ENCODE measurements at regions not wholly inside any gene's neighbourhood (a gene's known extent, or its start where the extent isn't known, plus 50 kb on each side); places are given as distances from the start of the nearest gene placed in this dataset.
"Not testable (repeated sequence)": the region's sequence is repeated elsewhere in the genome, so short reads cannot be mapped to it uniquely, and the experiment has no call there.

DNA sequence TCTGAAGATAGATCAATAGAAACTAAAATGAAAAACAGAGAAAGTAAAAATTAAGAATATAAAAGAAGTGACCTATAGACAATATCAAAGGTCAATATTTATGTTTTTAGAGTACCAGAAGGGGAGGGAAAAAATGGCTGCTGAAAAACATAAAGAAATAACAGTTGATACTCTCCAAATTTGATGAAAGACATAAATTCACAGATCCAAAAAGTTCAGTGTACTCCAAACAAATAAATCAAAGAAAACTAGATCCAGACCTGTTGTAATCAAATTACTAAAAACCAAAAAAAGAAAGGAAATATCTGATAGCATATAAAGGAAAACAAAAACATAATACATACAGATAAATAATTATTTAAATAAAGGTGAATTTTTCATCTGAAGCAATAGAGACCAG, 1689.1 kb upstream of the TMEFF2 start:
- no peak for DNase-seq

DNA sequence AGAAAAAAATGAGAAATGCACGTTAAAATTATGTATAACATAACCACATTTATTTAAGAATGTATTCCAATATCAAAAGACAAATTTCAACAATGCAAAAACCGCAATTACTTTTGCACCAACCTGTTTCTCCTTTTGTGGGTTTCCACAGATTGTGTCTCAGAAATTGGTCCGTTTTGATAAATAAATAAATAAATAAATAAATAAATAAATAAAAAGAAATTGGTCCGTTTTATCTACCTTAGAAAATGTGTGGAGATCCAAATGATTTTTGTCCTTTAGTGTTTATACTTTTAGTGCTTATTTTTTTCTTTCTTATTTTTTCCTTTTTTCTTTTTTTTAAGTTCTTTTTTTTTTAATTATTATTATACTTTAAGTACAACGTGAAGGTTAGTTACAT, 1682.2 kb upstream of the TMEFF2 start:
- DNase-seq, result no peak

DNA sequence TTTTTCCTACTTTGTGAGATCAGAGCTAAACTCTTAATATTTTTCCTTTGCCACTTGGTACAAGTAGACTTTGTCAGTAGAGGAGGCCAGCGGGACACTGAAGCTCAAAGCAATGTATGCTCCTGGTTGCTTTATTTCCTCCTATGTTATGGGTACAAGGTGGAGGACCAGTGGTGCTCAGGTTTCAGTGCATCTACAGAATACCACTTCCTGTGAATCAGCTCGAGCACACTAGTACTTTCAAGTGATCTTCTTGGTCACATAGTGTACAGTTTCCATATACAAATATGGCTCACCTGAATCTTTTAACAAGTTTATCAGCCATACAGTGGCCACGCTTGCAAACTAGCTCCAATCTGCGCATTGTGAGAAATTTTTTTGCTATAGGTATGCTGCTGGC, 1674.8 kb upstream of the TMEFF2 start:
- DNase-seq, result no peak

DNA sequence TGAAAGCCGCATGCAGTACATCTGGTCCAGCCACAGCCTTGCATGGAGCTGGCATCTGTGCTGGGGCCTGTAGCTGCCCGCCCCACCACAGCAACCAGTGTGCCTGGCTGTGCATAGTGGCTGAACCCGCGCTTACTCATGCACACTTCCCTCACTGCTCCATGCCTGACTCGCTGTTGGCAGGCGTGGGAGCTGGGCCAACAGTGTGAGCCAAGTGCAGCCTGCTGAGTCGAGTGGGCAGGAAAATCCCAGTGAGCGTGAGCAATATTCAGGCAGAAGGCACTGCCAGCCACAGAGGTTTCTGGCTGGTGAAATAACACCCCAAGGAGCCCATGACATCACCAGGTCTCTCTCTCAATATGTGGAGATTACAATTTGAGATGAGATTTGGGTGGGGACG, 1674.1 kb upstream of the TMEFF2 start:
- no peak for DNase-seq

DNA sequence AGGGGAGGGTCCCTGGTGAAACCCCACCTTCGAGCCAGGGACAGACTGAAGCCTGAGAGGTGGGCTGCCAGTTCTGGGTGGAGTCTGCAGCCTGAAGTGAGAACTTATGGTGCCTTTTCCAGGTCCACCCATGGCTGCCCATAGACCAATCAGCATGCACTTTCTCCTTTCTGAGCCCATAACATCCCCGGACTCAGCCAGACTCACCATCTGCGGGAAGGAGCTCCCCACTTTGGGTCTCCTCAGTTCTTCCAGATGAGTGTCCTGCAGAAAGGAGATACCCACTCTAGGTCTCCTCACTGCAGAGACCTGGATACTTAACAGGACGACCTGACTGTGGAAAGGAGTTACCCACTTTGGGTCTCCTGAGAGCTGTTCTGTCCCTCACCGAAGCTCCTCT, 1673.4 kb upstream of the TMEFF2 start:
- no peak for DNase-seq

DNA sequence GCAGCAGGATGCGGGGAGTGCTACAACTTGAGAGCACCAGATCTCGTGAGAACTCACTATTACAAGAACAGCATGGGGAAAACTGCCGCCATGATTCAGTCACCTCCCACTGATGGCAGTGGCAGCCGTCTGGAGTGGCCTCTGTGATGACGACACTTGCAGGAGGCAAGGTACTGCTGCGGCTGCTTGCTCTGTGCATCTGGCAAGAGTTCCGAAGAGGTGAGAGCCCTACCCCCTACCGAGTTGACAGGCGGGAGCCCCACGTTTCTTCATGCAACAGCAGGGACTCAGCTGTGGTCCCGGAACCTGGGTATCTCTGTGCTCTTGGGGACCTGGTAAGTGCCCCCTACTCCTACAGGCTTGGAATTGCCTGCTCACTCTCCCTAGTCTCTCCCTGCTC, 1672.7 kb upstream of the TMEFF2 start:
- no peak for DNase-seq

DNA sequence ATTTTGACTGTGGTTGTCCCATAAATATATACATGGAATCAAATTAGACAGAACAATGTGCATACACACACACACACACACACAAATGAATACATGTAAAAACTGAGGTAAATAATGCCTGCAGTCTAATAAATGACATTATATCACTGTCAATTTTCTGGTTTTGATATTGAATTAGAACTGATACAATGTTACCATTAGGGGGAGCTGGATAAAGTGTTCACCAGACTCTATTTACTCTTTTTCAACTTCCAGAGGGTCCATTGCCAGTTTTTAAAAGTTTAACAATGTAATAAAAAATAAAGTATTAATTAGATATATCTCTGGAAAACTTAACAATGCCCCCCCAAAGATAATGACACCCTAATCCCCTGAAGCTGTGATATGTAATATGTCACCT, 1666.8 kb upstream of the TMEFF2 start:
- DNase-seq, result no peak

DNA sequence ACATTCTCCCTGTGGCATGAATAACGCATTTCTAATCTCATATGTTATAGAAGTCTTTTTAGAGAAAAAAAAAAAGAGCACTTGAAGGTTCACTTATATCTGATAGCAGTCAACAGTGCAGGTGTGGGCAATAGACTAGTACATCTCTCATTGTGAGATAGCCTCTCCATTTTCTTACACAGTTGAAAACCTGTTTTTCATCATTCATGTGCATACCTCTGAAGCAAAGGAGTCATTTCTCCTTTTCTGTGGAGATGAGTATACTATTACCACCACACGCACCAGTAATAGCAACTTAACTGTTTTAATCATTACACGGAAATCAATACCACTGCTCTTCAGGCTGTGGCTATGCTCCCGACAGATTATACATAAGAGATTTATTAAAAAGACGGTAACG, 1653.3 kb upstream of the TMEFF2 start:
- no peak for DNase-seq

DNA sequence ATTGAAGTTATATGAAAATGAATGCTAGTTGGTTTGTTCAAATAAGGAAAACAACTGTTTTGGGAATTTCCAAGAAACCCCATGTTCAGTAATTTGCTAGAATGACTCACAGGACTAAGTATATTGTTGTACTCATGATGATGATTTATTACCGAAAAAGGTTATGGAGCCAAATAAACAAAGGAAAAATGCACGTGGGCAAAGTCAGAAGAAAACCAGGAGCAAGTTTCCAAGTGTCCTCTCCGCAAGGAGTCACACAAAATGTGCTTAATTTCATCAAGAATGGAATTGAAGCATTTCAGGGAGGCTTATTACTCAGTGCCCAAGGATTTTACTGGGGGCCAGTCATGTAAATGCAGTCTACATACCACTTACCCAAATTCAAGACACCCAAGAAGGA, 1652.4 kb upstream of the TMEFF2 start:
- DNase-seq, result no peak

DNA sequence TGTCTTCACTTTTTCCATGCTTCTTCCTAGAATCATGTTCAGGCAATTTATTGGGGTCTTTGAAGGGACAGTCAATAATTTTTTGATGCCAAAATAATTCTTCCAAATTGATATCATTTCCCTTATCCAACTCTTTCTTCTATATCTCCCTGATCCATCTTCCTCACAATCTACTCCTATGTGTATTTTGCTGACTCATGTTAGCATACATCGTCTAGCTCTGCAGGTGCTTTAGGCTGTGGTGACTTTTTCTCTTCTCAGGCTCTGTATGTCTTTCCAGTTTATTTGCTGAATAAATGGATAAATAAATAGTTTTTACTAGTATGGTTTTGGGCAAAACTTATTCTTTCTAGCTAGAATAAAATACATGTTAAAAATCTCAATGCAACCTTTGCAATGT, 1650.9 kb upstream of the TMEFF2 start:
- no peak for DNase-seq

DNA sequence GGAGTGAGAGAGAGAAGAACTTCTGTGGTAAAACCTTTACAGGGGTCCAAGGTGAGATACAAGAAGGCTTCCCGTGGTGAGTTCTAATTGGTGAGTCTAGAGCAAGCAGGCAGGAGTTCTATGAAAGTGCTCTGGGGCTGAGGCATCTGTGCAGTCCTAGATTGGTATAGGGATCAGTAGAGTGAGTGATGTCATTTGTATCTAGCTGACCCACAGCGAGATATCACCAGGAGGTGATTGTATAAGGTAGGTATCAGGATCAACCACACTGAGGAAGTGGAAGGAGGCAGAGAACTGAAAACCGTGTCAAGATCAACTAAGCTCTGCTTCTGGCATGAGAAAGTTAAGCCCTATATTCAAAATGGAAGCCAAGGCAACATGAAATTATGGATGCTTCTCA, 1648.9 kb upstream of the TMEFF2 start:
- no peak for DNase-seq

DNA sequence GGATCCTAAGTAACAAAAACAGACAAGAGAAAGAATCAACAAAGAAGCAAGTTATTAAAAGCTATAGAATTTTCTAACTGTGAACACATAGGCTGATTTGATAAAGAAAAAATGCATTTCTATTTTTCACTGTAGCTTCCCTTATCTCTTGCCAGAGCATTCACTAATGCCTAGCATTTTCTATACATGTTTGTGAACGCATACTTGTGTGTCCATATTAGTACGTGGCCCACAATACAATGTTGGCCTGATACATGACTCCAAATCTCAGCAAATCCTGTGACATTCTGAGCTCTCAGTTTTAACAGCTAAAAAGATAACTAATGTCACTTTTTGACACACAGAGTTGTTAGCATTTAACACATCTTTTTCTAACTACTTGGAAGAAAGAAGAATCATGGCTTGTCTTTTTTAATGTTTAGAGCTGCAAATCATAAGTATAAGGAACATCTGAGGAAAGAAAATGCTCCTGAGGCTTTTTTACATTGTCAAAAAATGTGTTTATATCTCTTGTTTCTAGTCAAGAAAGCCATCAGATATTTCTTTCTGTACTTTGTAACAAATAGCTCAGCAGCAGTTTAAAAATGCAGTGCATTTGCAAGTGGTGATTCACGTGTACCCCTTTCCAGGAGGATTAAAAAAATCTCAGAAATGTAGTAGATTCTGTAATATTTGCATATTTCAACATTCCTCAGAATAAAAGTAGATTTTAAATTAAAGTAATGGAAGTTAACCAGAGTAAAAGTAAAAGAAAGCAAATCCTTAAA, 1646.8 kb upstream of the TMEFF2 start:
- no peak for DNase-seq

DNA sequence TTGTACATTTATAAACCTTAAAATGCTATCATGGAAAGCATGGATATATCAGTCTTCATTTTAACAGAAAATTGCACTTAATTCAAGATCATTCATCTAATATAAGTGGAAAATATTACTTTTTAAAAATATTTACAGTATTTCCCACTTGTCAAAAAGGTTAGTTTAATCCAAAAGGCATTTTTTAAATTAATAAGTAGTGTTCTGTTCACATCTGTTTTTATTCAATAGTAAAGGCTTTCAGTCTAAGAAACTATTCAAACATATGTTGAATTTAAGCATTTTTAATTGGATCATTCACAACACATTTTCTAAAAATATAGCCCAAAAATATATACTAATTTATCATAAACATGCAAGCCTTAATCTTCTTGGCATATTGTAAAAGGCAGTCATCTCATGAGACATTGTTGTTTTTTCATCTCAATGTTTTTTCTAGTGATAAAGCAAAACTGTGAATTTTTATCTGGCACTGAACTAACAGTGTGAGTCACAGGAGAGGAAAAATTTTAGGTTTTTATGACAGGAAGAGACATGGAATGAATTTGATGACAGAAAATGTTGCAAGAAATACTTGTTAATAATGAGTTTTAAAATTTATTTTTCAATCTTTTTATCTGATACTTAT, 1642.5 kb upstream of the TMEFF2 start:
- no peak for DNase-seq

DNA sequence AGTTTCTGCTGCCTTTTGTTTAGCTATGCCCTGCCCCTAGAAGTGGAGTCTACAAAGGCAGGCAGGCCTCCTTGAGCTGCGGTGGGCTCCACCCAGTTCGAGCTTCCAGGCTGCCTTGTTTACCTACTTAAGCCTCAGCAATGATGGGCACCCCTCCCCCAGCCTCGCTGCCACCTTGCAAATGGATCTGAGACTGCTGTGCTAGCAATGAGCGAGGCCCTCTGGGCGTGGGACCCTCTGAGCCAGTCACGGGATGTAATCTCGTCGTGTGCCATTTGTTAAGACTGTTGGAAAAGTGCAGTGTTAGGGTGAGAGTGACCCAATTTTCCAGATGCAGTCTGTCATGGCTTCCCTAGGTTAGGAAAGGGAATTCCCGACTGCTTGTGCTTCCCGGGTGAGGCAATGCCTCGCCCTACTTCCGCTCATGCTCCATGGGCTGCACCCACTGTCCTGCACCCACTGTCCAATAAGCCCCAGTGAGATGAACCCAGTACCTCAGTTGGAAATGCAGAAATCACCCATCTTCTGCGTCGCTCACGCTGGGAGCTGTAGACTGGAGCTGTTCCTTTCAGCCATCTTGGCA, 1641.8 kb upstream of the TMEFF2 start:
- not testable (repeated sequence) for DNase-seq

DNA sequence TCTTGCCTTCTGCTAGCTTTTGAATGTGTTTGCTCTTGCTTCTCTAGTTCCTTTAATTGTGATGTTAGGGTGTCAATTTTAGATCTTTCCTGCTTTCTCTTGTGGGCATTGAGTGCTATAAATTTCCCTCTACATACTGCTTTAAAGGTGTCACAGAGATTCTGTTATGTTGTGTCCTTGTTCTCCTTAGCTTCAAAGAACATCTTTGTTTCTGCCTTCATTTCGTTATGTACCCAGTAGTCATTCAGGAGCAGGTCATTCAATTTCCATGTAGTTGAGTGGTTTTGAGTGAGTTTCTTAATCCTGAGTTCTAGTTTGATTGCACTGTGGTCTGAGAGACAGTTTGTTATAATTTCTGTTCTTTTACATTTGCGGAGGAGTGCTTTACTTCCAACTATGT, 1639.2 kb upstream of the TMEFF2 start:
- not testable (repeated sequence) for DNase-seq

DNA sequence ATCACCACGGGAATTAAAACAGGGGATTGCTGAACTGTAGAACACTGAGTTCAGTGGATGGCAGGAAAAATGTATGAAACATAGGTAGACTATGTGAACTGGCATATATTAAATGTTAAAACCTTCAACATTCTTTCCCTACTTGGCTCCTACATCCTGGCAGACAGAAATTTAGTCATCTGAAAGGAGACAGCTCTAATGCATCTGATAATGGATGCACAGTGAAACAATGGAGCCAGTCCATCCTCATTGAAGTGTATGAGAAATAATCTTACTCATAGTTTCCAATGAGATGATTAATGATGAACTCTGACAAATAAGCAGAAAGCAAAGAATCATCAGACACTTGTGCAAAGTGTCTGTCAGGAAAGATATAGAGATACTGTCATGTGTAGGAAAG, 1629.7 kb upstream of the TMEFF2 start:
- DNase-seq, result no peak

DNA sequence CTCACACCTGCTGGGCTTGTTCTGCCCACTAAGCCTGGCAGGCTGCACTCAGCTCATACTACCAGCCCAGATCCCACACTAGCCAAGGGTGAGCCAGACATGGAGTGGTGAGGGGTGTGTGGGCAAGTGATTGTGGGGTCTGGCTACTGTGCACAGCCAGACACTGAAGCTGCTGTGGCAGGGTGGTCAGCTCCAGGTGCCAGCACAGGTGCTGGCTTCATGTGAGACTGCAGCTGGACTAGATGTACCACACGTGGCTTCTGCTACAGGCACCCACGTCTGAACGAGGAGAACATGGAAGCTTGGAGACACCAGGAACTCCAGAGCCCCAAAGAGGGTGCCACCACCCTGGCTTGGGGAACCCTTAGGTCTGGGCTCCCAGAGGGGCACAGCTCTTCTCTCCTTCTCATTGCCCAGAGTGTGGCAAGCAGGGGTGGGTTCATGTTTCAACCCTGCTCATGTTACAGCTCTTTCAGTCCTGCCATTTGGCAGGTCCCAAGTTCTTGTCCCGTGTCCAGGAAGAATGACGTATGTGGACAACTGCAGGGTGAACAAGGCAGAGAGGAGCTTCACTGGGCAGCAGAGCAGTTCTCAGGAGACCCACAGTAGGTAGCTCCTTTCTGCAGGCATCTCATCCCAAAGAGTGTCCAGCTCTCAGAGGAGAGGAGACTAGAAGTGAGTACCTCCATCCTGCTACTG, 1624.2 kb upstream of the TMEFF2 start:
- DNase-seq, result no peak

DNA sequence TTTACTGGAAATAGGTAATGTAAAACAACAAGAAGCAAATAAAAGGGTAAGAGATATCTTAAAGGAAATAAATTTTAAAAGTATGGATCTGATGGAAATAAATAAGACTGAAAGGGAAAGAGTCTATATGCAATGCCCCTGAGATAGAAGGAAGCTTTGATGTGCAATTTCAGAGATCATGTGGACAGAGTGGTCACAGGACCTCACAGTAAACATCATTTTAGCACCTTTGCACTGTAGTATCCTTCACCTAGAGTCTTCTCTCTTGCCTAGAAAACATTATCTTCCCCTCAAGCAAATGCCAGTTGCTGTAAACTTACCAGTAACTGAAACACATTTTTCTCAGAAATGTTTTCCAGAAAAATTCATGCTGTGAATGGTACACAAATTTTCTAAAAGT, 1621.3 kb upstream of the TMEFF2 start:
- DNase-seq, result no peak

DNA sequence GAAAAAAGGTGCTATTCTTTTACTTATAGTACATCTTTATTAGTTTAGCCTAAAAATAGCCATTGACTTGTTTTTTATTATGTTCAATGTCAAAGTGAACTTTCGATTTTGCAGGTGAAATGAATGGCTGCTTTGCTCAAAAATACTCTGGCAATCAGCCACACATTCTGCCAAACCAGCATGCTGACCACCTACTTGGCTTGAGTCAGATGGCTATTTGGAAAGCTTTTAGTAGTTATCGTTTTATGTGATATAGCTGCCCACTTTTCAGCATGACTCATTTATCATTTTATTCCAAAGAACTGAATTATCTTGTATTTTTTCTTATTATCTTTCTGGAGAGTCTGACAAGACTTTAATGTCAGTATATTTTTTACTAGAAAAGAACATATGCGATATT, 1615.8 kb upstream of the TMEFF2 start:
- DNase-seq, result no peak

DNA sequence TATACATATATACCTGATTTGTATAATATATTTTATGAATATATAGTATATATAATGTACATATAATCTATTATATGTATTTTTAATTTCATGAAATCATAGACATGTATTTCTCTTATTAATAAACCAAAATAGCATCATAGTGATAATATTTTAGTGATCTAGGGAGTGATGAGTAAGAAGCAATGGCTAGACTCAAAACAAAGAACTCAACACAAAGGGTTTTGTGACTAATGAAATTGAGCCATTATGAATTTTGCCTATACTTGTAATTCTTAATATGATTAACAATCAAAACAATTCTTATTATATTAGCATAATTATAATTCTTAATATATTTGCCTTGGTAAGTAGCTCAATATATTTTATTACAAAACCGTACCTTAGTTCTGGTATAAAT, 1614.1 kb upstream of the TMEFF2 start:
- no peak for DNase-seq

DNA sequence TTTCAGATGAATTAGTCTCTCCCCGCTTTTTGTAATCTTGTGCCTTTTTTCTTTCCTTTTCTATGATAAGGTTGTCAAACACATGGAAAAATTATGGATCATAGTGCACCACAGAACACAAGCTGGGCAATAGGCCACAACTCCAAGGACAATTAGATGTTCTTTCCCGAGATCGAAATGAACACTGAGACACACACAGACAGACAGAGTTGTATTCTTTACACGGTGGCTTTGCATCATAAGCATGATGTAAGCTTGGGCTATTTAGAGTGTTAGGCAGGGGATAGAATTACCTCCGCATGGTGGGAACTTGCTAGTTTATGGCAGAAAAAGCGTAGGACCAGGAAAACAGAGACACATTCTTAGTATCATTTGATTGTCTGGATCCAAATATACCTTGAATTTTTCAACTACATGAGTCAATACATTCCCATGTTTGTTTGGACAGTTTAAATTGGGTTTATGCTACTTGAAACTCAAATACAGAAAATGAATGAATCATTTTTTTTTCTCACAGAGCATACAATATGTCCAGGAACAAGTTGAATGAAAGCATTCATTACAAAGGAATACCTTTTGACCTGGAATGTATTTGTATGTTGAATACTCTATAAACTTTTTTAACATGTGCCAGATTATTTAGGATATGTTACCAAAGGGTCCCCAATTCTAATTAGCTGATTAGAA, 1611.5 kb upstream of the TMEFF2 start:
- no peak for DNase-seq

DNA sequence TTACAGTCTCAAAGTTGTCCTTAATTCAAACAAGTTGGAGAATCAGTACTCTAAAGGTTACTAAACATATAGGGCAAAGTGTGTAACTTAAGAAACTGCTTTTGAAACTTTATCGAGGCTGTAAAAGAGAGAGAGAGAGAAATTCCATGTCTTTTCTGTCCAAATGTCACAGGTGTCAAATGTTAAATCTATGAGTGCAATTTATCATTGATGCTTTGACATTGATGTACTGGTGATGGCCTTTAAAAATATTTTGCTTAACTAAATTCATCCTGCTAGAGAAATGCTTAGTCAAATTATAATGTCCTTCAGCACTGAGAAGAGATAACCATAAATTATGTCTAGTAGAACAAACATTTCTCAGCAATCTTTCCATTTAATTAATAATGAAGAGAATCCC, 1602.1 kb upstream of the TMEFF2 start:
- no peak for DNase-seq

DNA sequence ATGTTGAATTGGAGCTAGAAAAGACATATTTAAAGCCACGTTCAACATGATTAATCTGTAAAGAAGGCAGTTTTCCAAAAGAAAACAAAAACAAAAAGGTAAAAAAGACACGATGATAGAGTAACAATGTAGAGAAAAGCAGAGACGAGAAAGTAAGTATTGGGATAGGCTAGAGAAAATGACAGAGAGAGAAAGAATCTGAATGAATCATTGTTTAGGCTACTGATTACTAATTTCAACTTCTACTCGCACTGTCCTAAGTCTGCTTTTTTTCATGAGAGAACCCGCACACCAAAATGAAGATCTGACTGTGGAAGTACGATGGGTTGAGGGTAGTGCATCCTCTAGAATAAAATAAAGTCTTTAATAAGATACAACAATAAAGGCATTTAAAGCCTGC, 1599.2 kb upstream of the TMEFF2 start:
- no peak for DNase-seq

Data from stimulated activated CD4-positive, alpha-beta T cell treated with anti-CD3 and anti-CD28 coated beads, Interleukin-4, amount 100 ng/mL, for 1 hour (primary cell).